Endothelial cell of umbilical vein (primary cell): ENCODE measurements at regions not wholly inside any gene's neighbourhood (a gene's known extent, or its start where the extent isn't known, plus 50 kb on each side); places are given as distances from the start of the nearest gene placed in this dataset.

Source experiments
- BruUV-seq: library from RNA; stranded (reverse); fragments of 400-500 nt; replicated peaks from 2 replicates; lab custom pipeline; 2021; lab: Mats Ljungman, UMichigan
- CTCF ChIA-PET: fragments of 300-600, 350-600 bp; sonication (Branson Sonifier 250); formaldehyde crosslinking; loops from one replicate; lab custom pipeline; 2021; ENCODE audit warnings: antibody characterized with exemption, inconsistent platforms; lab: Charles Lee
- POLR2A ChIA-PET: fragments of 300-600, 350-600 bp; sonication (Branson Sonifier 250); formaldehyde crosslinking; loops from one replicate; lab custom pipeline; 2021; ENCODE audit warnings: antibody characterized with exemption, inconsistent platforms; lab: Charles Lee
- DNase-seq: peaks from one replicate; pipeline ENCODE4 v3.0.0-alpha.2; 2011; ENCODE audit warnings: low read depth, low spot score
- FAIRE-seq: peaks from 2 replicates; lab custom pipeline; 2011; peaks lifted over from hg19 to GRCh38; lab: Jason Lieb, UNC
- H2AFZ ChIP-seq: 2 replicates; pipeline ENCODE4 v1.6.0; 2012; ENCODE audit warnings: low read depth, low read length, control low read depth, inconsistent platforms
- H3K27ac ChIP-seq: 2 replicates; pipeline ENCODE4 v1.5.1; 2011; ENCODE audit warnings: low read depth, mild to moderate bottlenecking, control low read depth, low read length, moderate library complexity; ENCODE audit not compliant: insufficient read depth
- H3K27me3 ChIP-seq, 2 experiments: 2 replicates each; pipeline versions ENCODE4 v1.6.0 to v1.6.1; 2011; ENCODE audit warnings: low read length in 2 of 2, mixed read lengths in 1 of 2; ENCODE audit not compliant: control insufficient read depth in 2 of 2, insufficient read depth in 2 of 2
- H3K36me3 ChIP-seq, 2 experiments: 2 replicates in 1 of 2; 3 replicates in 1 of 2; pipeline ENCODE4 v1.5.1; 2011; ENCODE audit warnings: low read length in 2 of 2, mild to moderate bottlenecking in 1 of 2, moderate library complexity in 1 of 2; ENCODE audit not compliant: control insufficient read depth in 2 of 2, insufficient read depth in 2 of 2; ENCODE audit errors: extremely low read depth in 1 of 2
- H3K4me1 ChIP-seq: 3 replicates; pipeline ENCODE4 v1.5.1; 2011; ENCODE audit warnings: mild to moderate bottlenecking, low read length; ENCODE audit not compliant: control insufficient read depth, insufficient read depth; ENCODE audit errors: extremely low read depth
- H3K4me2 ChIP-seq: 2 replicates; pipeline ENCODE4 v1.6.1; 2011; ENCODE audit warnings: low read length, control low read depth, mixed read lengths; ENCODE audit not compliant: insufficient read depth
- H3K4me3 ChIP-seq, 3 experiments: fragments of 200-600 bp in 1 of 3; sonication (generic), shearing (Covaris generic) in 1 of 3; replicated peaks in 1 of 3; 2 replicates each; pipeline ENCODE4 v1.5.1; 2011 to 2016; ENCODE audit warnings: control low read depth in 3 of 3, low read length in 3 of 3, mild to moderate bottlenecking in 2 of 3, inconsistent platforms in 1 of 3, low read depth in 1 of 3, moderate library complexity in 1 of 3; ENCODE audit not compliant: insufficient read depth in 1 of 3
- H3K79me2 ChIP-seq: 2 replicates; pipeline ENCODE4 v1.6.0; 2012; ENCODE audit warnings: low read length, inconsistent platforms; ENCODE audit not compliant: control insufficient read depth, insufficient read depth
- H3K9ac ChIP-seq: replicated peaks from 2 replicates; pipeline ENCODE3; 2011; ENCODE audit warnings: low read length, control low read depth; ENCODE audit not compliant: insufficient read depth; ENCODE audit errors: extremely low read depth
- H3K9me1 ChIP-seq: replicated peaks from 3 replicates; pipeline ENCODE4 v1.6.0; 2011; ENCODE audit warnings: mild to moderate bottlenecking, low read length; ENCODE audit not compliant: control insufficient read depth, insufficient read depth; ENCODE audit errors: extremely low read depth
- H3K9me3 ChIP-seq: replicated peaks from 2 replicates; pipeline ENCODE4 v1.5.1; 2012; ENCODE audit warnings: low read length, inconsistent platforms; ENCODE audit not compliant: control insufficient read depth, insufficient read depth
- H4K20me1 ChIP-seq: replicated peaks from 2 replicates; pipeline ENCODE3; 2011; ENCODE audit warnings: mild to moderate bottlenecking, low read length; ENCODE audit not compliant: control insufficient read depth, insufficient read depth; ENCODE audit errors: extremely low read depth
- EZH2 ChIP-seq: IDR thresholded peaks from 2 replicates; pipeline ENCODE4 v1.6.1; 2012; ENCODE audit warnings: borderline replicate concordance, low read depth, mild to moderate bottlenecking, moderate library complexity, low read length, inconsistent platforms; ENCODE audit not compliant: severe bottlenecking
- FOS ChIP-seq: IDR thresholded peaks from 2 replicates; pipeline ENCODE4 v1.6.1; 2011; ENCODE audit warnings: mild to moderate bottlenecking, low read length, moderate library complexity, borderline replicate concordance; ENCODE audit not compliant: insufficient read depth
- JUN ChIP-seq: IDR thresholded peaks from 2 replicates; pipeline ENCODE4 v1.6.1; 2011; ENCODE audit warnings: borderline replicate concordance, low read depth; ENCODE audit not compliant: insufficient read length, insufficient read depth
- MYC ChIP-seq: IDR thresholded peaks from one replicate; pipeline ENCODE4 v1.6.1; 2011; ENCODE audit warnings: mild to moderate bottlenecking, low read depth, low read length
- POLR2A ChIP-seq: IDR thresholded peaks from 2 replicates; pipeline ENCODE4 v1.6.1; 2012; ENCODE audit warnings: low read depth, mild to moderate bottlenecking, control low read depth, low read length
- POLR2AphosphoS5 ChIP-seq: IDR thresholded peaks from 2 replicates; pipeline ENCODE4 v1.6.1; 2012; ENCODE audit warnings: low read depth, mild to moderate bottlenecking, control low read depth, low read length, moderate library complexity; ENCODE audit not compliant: insufficient read depth
- dilution Hi-C: fragments of 300-500 bp; cut with MboI; formaldehyde crosslinking; loops from one replicate; pipeline ENCODE4 v1.15.0; 2019; ENCODE audit warnings: low sequenced_read_pairs; ENCODE audit not compliant: extremely low pct_ligation_motif_present
- intact Hi-C: fragments of 100-400 bp; cut with micrococcal nuclease; formaldehyde crosslinking; loops from one replicate; pipeline ENCODE4 v1.10.0; 2022
- TF ChIP-seq, protein P1 (sequence below), 2 donors: IDR thresholded peaks; 1 replicate in 1 of 2; 2 replicates in 1 of 2; pipeline ENCODE4 v1.5.1; 2011; ENCODE audit warnings: low read length in 2 of 2, mild to moderate bottlenecking in 2 of 2, moderate library complexity in 2 of 2, control low read depth in 1 of 2, inconsistent platforms in 1 of 2, low read depth in 1 of 2; ENCODE audit not compliant: insufficient read depth in 1 of 2; ENCODE audit errors: extremely low read depth in 1 of 2
- TF ChIP-seq, protein P2 (sequence below): IDR thresholded peaks from 2 replicates; pipeline ENCODE4 v1.6.1; 2011; ENCODE audit not compliant: insufficient read depth, insufficient read length

DNA sequence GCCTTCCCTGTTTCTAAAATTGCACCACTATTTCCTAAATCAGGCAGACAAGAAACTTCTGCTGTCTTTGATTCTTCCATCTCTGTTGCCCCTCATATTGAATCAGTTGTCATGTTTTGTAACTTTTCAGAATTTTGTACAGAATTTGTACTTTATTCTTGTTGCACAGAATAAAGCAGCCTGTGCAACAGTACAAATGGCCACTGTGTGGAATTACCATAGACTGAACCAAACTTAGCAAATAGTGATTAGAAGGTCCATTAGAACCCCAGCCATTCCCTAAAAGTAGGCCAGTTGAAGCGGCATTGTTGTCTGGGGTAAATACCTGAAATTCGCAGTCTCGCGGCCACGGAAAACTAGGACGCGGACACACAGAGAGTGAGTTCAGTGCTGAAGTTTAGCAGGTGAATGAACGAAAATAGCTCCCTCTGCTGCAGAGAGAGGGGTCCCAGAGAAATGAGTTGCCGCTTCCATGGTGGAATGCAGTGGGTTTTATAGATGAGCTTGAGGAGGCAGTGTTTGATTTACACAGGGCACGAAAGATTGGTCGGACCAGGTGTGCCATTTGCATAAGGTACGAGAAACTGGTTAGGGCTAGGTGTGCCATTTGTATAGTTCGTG lies 71.8 kb downstream of the C4orf33 start:
- H3K9me1 ChIP-seq, result no peaks in the 10 kb centered on the region

More for the DNA sequence above, 71.8 kb downstream of the C4orf33 start:
- POLR2A ChIA-PET, result no interaction called here
- Histone ChIP-seq H2AFZ (no peak overlapping the region), H3K79me2 (no peaks in the 10 kb centered on the region), H3K4me2 (no peak overlapping the region), H3K9ac (no peak overlapping the region), H3K27ac (no peak overlapping the region), H3K27me3 (peaks cover 8 to 13% of the 10 kb centered on the region in 2 experiments), H3K36me3 (no peaks in the 10 kb centered on the region), H3K9me3 (no peaks in the 10 kb centered on the region), H3K4me3 (no peak overlapping the region), H4K20me1 (no peaks in the 10 kb centered on the region), H3K4me1 (no peaks in the 10 kb centered on the region)
- no peak for FAIRE-seq
- dilution Hi-C loops (no loop called here), intact Hi-C loops (no loop called here)
- CTCF ChIA-PET, result interaction anchor here (0.8 to 1.6 kb wide), 5 partner anchors 9 to 125 kb away, joined by 3 to 6 read pairs (median 3); no protein-coding TSS in a partner anchor
- no TSS peak for BruUV-seq
- peak; percentile 23 for DNase-seq
- TF ChIP-seq, protein P1, sequence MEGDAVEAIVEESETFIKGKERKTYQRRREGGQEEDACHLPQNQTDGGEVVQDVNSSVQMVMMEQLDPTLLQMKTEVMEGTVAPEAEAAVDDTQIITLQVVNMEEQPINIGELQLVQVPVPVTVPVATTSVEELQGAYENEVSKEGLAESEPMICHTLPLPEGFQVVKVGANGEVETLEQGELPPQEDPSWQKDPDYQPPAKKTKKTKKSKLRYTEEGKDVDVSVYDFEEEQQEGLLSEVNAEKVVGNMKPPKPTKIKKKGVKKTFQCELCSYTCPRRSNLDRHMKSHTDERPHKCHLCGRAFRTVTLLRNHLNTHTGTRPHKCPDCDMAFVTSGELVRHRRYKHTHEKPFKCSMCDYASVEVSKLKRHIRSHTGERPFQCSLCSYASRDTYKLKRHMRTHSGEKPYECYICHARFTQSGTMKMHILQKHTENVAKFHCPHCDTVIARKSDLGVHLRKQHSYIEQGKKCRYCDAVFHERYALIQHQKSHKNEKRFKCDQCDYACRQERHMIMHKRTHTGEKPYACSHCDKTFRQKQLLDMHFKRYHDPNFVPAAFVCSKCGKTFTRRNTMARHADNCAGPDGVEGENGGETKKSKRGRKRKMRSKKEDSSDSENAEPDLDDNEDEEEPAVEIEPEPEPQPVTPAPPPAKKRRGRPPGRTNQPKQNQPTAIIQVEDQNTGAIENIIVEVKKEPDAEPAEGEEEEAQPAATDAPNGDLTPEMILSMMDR (IDR thresholded peaks at IDR 0.05; ENCODE audit: extremely low read depth in 1 of 2, insufficient read depth in 1 of 2, low read depth in 1 of 2, low read length in 2 of 2), result peak in 1 of 2 donors; percentile 27
- TF ChIP-seq EZH2 (no peak), MYC (no peak), POLR2AphosphoS5 (no peak), FOS (no peak), JUN (no peak), POLR2A (no peak)
- TF ChIP-seq, protein P2, sequence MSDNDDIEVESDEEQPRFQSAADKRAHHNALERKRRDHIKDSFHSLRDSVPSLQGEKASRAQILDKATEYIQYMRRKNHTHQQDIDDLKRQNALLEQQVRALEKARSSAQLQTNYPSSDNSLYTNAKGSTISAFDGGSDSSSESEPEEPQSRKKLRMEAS, result no peak
